K562 (cell line): ENCODE measurements at regions not wholly inside any gene's neighbourhood (a gene's known extent, or its start where the extent isn't known, plus 50 kb on each side); places are given as distances from the start of the nearest gene placed in this dataset.

Source experiments
- ATAC-seq: fragments of 200-7000 bp; cut with Tn5 transposase; 3 replicates; pipeline ENCODE4 v1.9.1; 2020; ENCODE audit warnings: moderate library complexity
- BruUV-seq: library from RNA; stranded (reverse); fragments of 400-500 nt; replicated peaks from 2 replicates; lab custom pipeline; 2021; lab: Mats Ljungman, UMichigan
- CTCF ChIA-PET: fragments of 300-600 bp; formaldehyde crosslinking; extraction: SDS; loops from one replicate; lab custom pipeline; 2021; ENCODE audit warnings: low intra/inter-chr PET ratio; lab: Yijun Ruan, JAX
- POLR2A ChIA-PET: fragments of 300-600, 350-650 bp; sonication (Branson Sonifier 250); formaldehyde crosslinking; extraction: SDS; loops from one replicate; lab custom pipeline; 2021; ENCODE audit warnings: antibody characterized with exemption, inconsistent platforms; lab: Yijun Ruan, JAX
- DNase-seq, 4 experiments: peaks; one replicate each; pipeline versions ENCODE4 v3.0.0 to v3.0.0-alpha.2; 2011 to 2018; ENCODE audit warnings: low spot score in 3 of 4, mixed read lengths in 3 of 4; ENCODE audit errors: extremely low read depth in 1 of 4
- FAIRE-seq: peaks from 2 replicates; lab custom pipeline; 2011; peaks lifted over from hg19 to GRCh38; lab: Jason Lieb, UNC
- H2AFZ ChIP-seq: 2 replicates; pipeline ENCODE4 v1.6.0; 2011; ENCODE audit warnings: low read depth, low read length, control low read depth, inconsistent platforms
- H3K27ac ChIP-seq: fragments of 200-600 bp; 3 replicates; pipeline ENCODE4 v1.8.0; 2011; ENCODE audit warnings: low read depth, mild to moderate bottlenecking, control low read depth, inconsistent platforms, low read length, moderate library complexity, mixed read lengths; ENCODE audit errors: extremely low read depth
- H3K27me3 ChIP-seq, 2 experiments: fragments of 300-600 bp in 1 of 2; 2 replicates in 1 of 2; 3 replicates in 1 of 2; pipeline versions ENCODE4 v1.6.0 to v1.8.0; 2011; ENCODE audit warnings: inconsistent platforms in 2 of 2, low read length in 2 of 2, mild to moderate bottlenecking in 1 of 2, mixed read lengths in 1 of 2, moderate library complexity in 1 of 2; ENCODE audit not compliant: control insufficient read depth in 2 of 2, insufficient read depth in 2 of 2
- H3K36me3 ChIP-seq: fragments of 300-600 bp; 3 replicates; pipeline ENCODE4 v1.8.0; 2011; ENCODE audit warnings: mild to moderate bottlenecking, low read length, inconsistent platforms; ENCODE audit not compliant: control insufficient read depth, insufficient read depth
- H3K4me1 ChIP-seq, 2 experiments: fragments of 200-600 bp in 1 of 2; replicated peaks in 1 of 2; 2 replicates in 1 of 2; 3 replicates in 1 of 2; pipeline versions ENCODE4 v1.5.1 to v1.8.0; 2011; ENCODE audit warnings: inconsistent platforms in 2 of 2, low read length in 2 of 2, mild to moderate bottlenecking in 1 of 2, mixed read lengths in 1 of 2, moderate library complexity in 1 of 2; ENCODE audit not compliant: control insufficient read depth in 2 of 2, insufficient read depth in 2 of 2
- H3K4me2 ChIP-seq: 2 replicates; pipeline ENCODE4 v1.6.1; 2011; ENCODE audit warnings: low read length, control low read depth, inconsistent platforms, mixed read lengths; ENCODE audit not compliant: insufficient read depth
- H3K4me3 ChIP-seq: fragments of 200-600 bp; sonication (generic), shearing (Covaris generic); 2 replicates; pipeline ENCODE4 v1.5.1; 2016; ENCODE audit warnings: control low read depth, inconsistent platforms
- H3K79me2 ChIP-seq: fragments of 200-600 bp; 3 replicates; pipeline ENCODE4 v1.8.0; 2011; ENCODE audit warnings: low read length, inconsistent platforms; ENCODE audit not compliant: control insufficient read depth, insufficient read depth
- H3K9ac ChIP-seq, 2 experiments: 2 replicates each; pipeline versions ENCODE4 v1.6.0 to v1.6.1; 2011; ENCODE audit warnings: low read depth in 2 of 2, low read length in 2 of 2, control low read depth in 1 of 2, inconsistent platforms in 1 of 2, mild to moderate bottlenecking in 1 of 2, mixed read lengths in 1 of 2; ENCODE audit not compliant: insufficient read depth in 1 of 2
- H3K9me1 ChIP-seq: one replicate; pipeline ENCODE4 v1.6.0; 2011; ENCODE audit warnings: inconsistent platforms, mild to moderate bottlenecking, low read length, moderate library complexity; ENCODE audit not compliant: control insufficient read depth, insufficient read depth
- H3K9me3 ChIP-seq: replicated peaks from 2 replicates; pipeline ENCODE4 v1.5.1; 2011; ENCODE audit warnings: low read depth, low read length, inconsistent platforms; ENCODE audit not compliant: control insufficient read depth, insufficient read depth
- H4K20me1 ChIP-seq: replicated peaks from 2 replicates; pipeline ENCODE4 v1.6.1; 2011; ENCODE audit warnings: low read length, inconsistent platforms, mixed read lengths; ENCODE audit not compliant: control insufficient read depth, insufficient read depth
- CBX5 ChIP-seq: IDR thresholded peaks from 2 replicates; pipeline ENCODE4 v1.6.1; 2014; ENCODE audit warnings: low read depth, borderline replicate concordance
- CUX1 ChIP-seq: fragments of 200-800 bp; sonication (Bioruptor generic); IDR thresholded peaks from 2 replicates; pipeline ENCODE4 v1.6.1; 2016; ENCODE audit warnings: missing genetic modification characterization, missing compliant biosample characterization
- DNMT1 ChIP-seq: fragments of 450-650 bp; IDR thresholded peaks from 2 replicates; pipeline ENCODE4 v1.6.1; 2016; ENCODE audit warnings: antibody characterized with exemption, mild to moderate bottlenecking
- FOXJ2 ChIP-seq: fragments of 200-800 bp; sonication (Bioruptor generic); IDR thresholded peaks from 2 replicates; pipeline ENCODE4 v1.6.1; 2016; ENCODE audit warnings: missing genetic modification characterization, missing compliant biosample characterization
- HDGF ChIP-seq: fragments of 450-650 bp; IDR thresholded peaks from 2 replicates; pipeline ENCODE4 v1.6.1; 2016
- JUND ChIP-seq, 2 experiments: IDR thresholded peaks; 2 replicates in 1 of 2; 3 replicates in 1 of 2; pipeline ENCODE4 v1.6.1; 2011; ENCODE audit warnings: borderline replicate concordance in 2 of 2, low read depth in 2 of 2, low read length in 2 of 2, improper control_type of control experiment in 1 of 2, missing biosample characterization in 1 of 2, missing genetic modification characterization in 1 of 2, missing genetic modification reagents in 1 of 2
- NBN ChIP-seq: fragments of 450-650 bp; IDR thresholded peaks from 2 replicates; pipeline ENCODE4 v1.6.1; 2016; ENCODE audit warnings: low read depth, mild to moderate bottlenecking
- NFRKB ChIP-seq: fragments of 450-650 bp; IDR thresholded peaks from 2 replicates; pipeline ENCODE4 v1.6.1; 2016; ENCODE audit warnings: low read depth
- PML ChIP-seq: IDR thresholded peaks from 2 replicates; pipeline ENCODE4 v1.6.1; 2012; ENCODE audit warnings: low read length, inconsistent platforms
- PRMT5 ChIP-seq: sonication (generic); formaldehyde crosslinking; IDR thresholded peaks from 2 replicates; pipeline ENCODE4 v1.5.0; 2020; ENCODE audit warnings: missing genetic modification reagents
- SUPT5H ChIP-seq: fragments of 450-650 bp; IDR thresholded peaks from 2 replicates; pipeline ENCODE4 v1.6.1; 2016
- ZNF165 ChIP-seq: fragments of 250-450 bp; sonication (Bioruptor Pico); IDR thresholded peaks from 2 replicates; pipeline ENCODE4 v1.4.0; 2020; ENCODE audit warnings: borderline replicate concordance
- ZNF785 ChIP-seq: fragments of 250-450 bp; sonication (Bioruptor Pico); IDR thresholded peaks from 2 replicates; pipeline ENCODE4 v1.4.0; 2020; ENCODE audit warnings: mild to moderate bottlenecking
- WGBS: fragments of 100-300 bp; shearing (Covaris generic); methylation state at CpG from one replicate; pipeline ENCODE4 v1.1.6; 2016; ENCODE audit warnings: low coverage, mixed read lengths; ENCODE audit not compliant: insufficient coverage; ENCODE audit errors: missing lambda C conversion rate; 5-methylcytosine and 5-hydroxymethylcytosine counted together
- in situ Hi-C: fragments of 300-500 bp; cut with MboI; formaldehyde crosslinking; loops from 4 replicates; pipeline ENCODE4 v1.15.0; 2018; ENCODE audit warnings: inconsistent platforms, mixed read lengths
- intact Hi-C: fragments of 100-400 bp; cut with micrococcal nuclease; formaldehyde crosslinking; loops from 2 replicates; pipeline ENCODE4 v1.14.2; 2022
- TF ChIP-seq, protein P1 (sequence below): fragments of 150-350 bp; IDR thresholded peaks from 2 replicates; pipeline ENCODE4 v1.6.1; 2014; ENCODE audit warnings: low read depth, mild to moderate bottlenecking, low read length, borderline replicate concordance
- TF ChIP-seq, protein P2 (sequence below), 2 experiments: IDR thresholded peaks; 2 replicates each; pipeline ENCODE4 v1.6.1; 2011; ENCODE audit warnings: borderline replicate concordance in 1 of 2, control low read depth in 1 of 2, low read depth in 1 of 2, low read length in 1 of 2, mild to moderate bottlenecking in 1 of 2, mixed read lengths in 1 of 2, moderate library complexity in 1 of 2; ENCODE audit not compliant: insufficient read depth in 1 of 2, insufficient read length in 1 of 2, poor library complexity in 1 of 2, severe bottlenecking in 1 of 2; ENCODE audit errors: extremely low read depth in 1 of 2

GRCh38 chr13:70235565-70235964 lies 127.3 kb upstream of the KLHL1 start:
- Histone ChIP-seq H3K36me3 (no peaks in the 10 kb centered on the region), H4K20me1 (no peaks in the 10 kb centered on the region), H2AFZ (no peak overlapping the region), H3K4me1 (no peaks in the 10 kb centered on the region), H3K27ac (no peak overlapping the region), H3K9me1 (no peaks in the 10 kb centered on the region), H3K9ac (no peak overlapping the region), H3K4me3 (no peak overlapping the region), H3K27me3 (no peaks in the 10 kb centered on the region), H3K79me2 (no peaks in the 10 kb centered on the region), H3K9me3 (no peaks in the 10 kb centered on the region), H3K4me2 (no peak overlapping the region)
- ChIA-PET POLR2A (no interaction called here), CTCF (no interaction called here)
- ATAC-seq (no peak), DNase-seq (no peak), FAIRE-seq (no peak)
- intact Hi-C loops: no loop called here
- 0% methylated on average over 2 of the region's 2 CpGs for WGBS
- in situ Hi-C loops: no loop called here
- no TSS peak for BruUV-seq
- TF ChIP-seq PML (no peak), DNMT1 (no peak), ZNF785 (no peak), PRMT5 (CRISPR knock-in tag) (no peak), HDGF (no peak), ZNF165 (no peak), SUPT5H (no peak), CBX5 (no peak), NFRKB (no peak), NBN (no peak), CUX1 (CRISPR knock-in tag) (no peak), FOXJ2 (tag) (no peak), JUND (IDR thresholded peaks at IDR 0.05; ENCODE audit: borderline replicate concordance, low read depth, low read length) (no peak), JUND (tag; IDR thresholded peaks at IDR 0.05; ENCODE audit: borderline replicate concordance, low read depth, low read length) (no peak)
- TF ChIP-seq, protein P1, sequence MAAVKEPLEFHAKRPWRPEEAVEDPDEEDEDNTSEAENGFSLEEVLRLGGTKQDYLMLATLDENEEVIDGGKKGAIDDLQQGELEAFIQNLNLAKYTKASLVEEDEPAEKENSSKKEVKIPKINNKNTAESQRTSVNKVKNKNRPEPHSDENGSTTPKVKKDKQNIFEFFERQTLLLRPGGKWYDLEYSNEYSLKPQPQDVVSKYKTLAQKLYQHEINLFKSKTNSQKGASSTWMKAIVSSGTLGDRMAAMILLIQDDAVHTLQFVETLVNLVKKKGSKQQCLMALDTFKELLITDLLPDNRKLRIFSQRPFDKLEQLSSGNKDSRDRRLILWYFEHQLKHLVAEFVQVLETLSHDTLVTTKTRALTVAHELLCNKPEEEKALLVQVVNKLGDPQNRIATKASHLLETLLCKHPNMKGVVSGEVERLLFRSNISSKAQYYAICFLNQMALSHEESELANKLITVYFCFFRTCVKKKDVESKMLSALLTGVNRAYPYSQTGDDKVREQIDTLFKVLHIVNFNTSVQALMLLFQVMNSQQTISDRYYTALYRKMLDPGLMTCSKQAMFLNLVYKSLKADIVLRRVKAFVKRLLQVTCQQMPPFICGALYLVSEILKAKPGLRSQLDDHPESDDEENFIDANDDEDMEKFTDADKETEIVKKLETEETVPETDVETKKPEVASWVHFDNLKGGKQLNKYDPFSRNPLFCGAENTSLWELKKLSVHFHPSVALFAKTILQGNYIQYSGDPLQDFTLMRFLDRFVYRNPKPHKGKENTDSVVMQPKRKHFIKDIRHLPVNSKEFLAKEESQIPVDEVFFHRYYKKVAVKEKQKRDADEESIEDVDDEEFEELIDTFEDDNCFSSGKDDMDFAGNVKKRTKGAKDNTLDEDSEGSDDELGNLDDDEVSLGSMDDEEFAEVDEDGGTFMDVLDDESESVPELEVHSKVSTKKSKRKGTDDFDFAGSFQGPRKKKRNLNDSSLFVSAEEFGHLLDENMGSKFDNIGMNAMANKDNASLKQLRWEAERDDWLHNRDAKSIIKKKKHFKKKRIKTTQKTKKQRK: no peak
- TF ChIP-seq, protein P2, sequence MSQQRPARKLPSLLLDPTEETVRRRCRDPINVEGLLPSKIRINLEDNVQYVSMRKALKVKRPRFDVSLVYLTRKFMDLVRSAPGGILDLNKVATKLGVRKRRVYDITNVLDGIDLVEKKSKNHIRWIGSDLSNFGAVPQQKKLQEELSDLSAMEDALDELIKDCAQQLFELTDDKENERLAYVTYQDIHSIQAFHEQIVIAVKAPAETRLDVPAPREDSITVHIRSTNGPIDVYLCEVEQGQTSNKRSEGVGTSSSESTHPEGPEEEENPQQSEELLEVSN (IDR thresholded peaks at IDR 0.05; ENCODE audit: borderline replicate concordance in 1 of 2, extremely low read depth in 1 of 2, insufficient read depth in 1 of 2, insufficient read length in 1 of 2, low read depth in 1 of 2, low read length in 1 of 2, poor library complexity in 1 of 2, severe bottlenecking in 1 of 2): no peak
